H1 (cell line): ENCODE measurements at regions not wholly inside any gene's neighbourhood (a gene's known extent, or its start where the extent isn't known, plus 50 kb on each side); places are given as distances from the start of the nearest gene placed in this dataset.

Source experiments
- EZH2 ChIP-seq: fragments of 200-600 bp; sonication (generic); IDR thresholded peaks from 2 replicates; pipeline ENCODE4 v1.7.1; 2012; ENCODE audit warnings: low read depth, mild to moderate bottlenecking, moderate library complexity, low read length, inconsistent platforms; ENCODE audit not compliant: severe bottlenecking
- GTF2F1 ChIP-seq: IDR thresholded peaks from 2 replicates; pipeline ENCODE4 v1.6.1; 2012; ENCODE audit warnings: low read depth, low read length, improper control_type of control experiment, borderline replicate concordance
- RNF2 ChIP-seq: fragments of 200-900, 300-1000 bp; sonication (generic); IDR thresholded peaks from 2 replicates; pipeline ENCODE4 v1.7.1; 2016; ENCODE audit warnings: borderline replicate concordance, low read depth, mild to moderate bottlenecking, antibody characterized with exemption, low read length; ENCODE audit not compliant: poor library complexity, severe bottlenecking; ENCODE audit errors: missing control alignments

GRCh38 chr3:35088943-35089342 lies 550.4 kb upstream of the ARPP21 start (continued):
- TF ChIP-seq RNF2 (no peak), GTF2F1 (no peak), EZH2 (no peak)
- TF ChIP-seq, all 59 proteins: peak for 0
